ENCODE measurements at regions not wholly inside any gene's neighbourhood (a gene's known extent, or its start where the extent isn't known, plus 50 kb on each side); places are given as distances from the start of the nearest gene placed in this dataset.

- H3K4me1 ChIP-seq (replicated peaks in 1 of 4; ENCODE audit: control insufficient read depth in 3 of 4, insufficient read depth in 4 of 4, low read length in 3 of 4), result no peaks in the 10 kb centered on the region
- no peak overlapping the region for H4K5ac ChIP-seq (ENCODE audit: insufficient read length, low read depth, low read length)
- H2BK20ac ChIP-seq (ENCODE audit: low read length), result no peak overlapping the region
- H3K56ac ChIP-seq (replicated peaks; ENCODE audit: insufficient read length, low read depth, low read length), result no peak overlapping the region
- no peak overlapping the region for H4K91ac ChIP-seq (replicated peaks; ENCODE audit: insufficient read length, low read length)
- H3K4me2 ChIP-seq (ENCODE audit: insufficient read depth in 1 of 2, low read depth in 2 of 2, low read length in 2 of 2), result no peak overlapping the region
- no peak overlapping the region for H2BK15ac ChIP-seq (ENCODE audit: low read length)
- no peak overlapping the region for H2BK120ac ChIP-seq (replicated peaks; ENCODE audit: low read depth, low read length)
- no peaks in the 10 kb centered on the region for H3K9me3 ChIP-seq (ENCODE audit: insufficient read depth in 2 of 2, low read depth in 1 of 2, low read length in 1 of 2)
- ChIA-PET POLR2A (ENCODE audit: partially characterized antibody) (no interaction called here), CTCF (ENCODE audit: partially characterized antibody) (no interaction called here)
- no peak overlapping the region for H2BK12ac ChIP-seq (ENCODE audit: low read depth, low read length)
- no peaks in the 10 kb centered on the region for H3K79me2 ChIP-seq (ENCODE audit: control insufficient read depth in 1 of 2, insufficient read depth in 2 of 2, low read length in 2 of 2)
- H3K27ac ChIP-seq (ENCODE audit: low read depth, low read length), result no peak overlapping the region
- H3K27me3 ChIP-seq (replicated peaks in 1 of 4; ENCODE audit: control insufficient read depth in 3 of 4, extremely low read depth in 1 of 4, insufficient read depth in 3 of 4, low read length in 3 of 4), result no peaks in the 10 kb centered on the region
- no peak overlapping the region for H3K14ac ChIP-seq (ENCODE audit: insufficient read length)
- H3K4ac ChIP-seq (replicated peaks; ENCODE audit: insufficient read length, low read depth, low read length), result no peak overlapping the region
- TF ChIP-seq KDM1A (IDR thresholded peaks at IDR 0.05; ENCODE audit: borderline replicate concordance, low read length) (no peak), YY1 (IDR thresholded peaks at IDR 0.05; ENCODE audit: low read depth, low read length) (no peak), CHD2 (IDR thresholded peaks at IDR 0.05; ENCODE audit: low read length) (no peak), HDAC6 (IDR thresholded peaks at IDR 0.05; ENCODE audit: low read depth, low read length) (no peak), EP300 (IDR thresholded peaks at IDR 0.05; ENCODE audit: borderline replicate concordance in 1 of 2, low read depth in 2 of 2, low read length in 2 of 2) (no peak)
- H3K9ac ChIP-seq (replicated peaks in 1 of 4; ENCODE audit: extremely low read depth in 1 of 4, low read depth in 3 of 4, low read length in 3 of 4), result no peak overlapping the region
- FAIRE-seq (no peak), DNase-seq (ENCODE audit: low read depth in 1 of 2, low spot score in 2 of 2) (no peak)
- H3K23ac ChIP-seq (ENCODE audit: insufficient read length), result no peak overlapping the region
- no peaks in the 10 kb centered on the region for H3K23me2 ChIP-seq (ENCODE audit: low read depth, low read length)
- no peak overlapping the region for H2BK5ac ChIP-seq (ENCODE audit: low read depth, low read length)
- H2AFZ ChIP-seq (ENCODE audit: low read length), result no peak overlapping the region
- no peak overlapping the region for H3K4me3 ChIP-seq (ENCODE audit: extremely low read depth in 1 of 4, insufficient read depth in 2 of 4, low read depth in 3 of 4, low read length in 4 of 4)
- H2AK5ac ChIP-seq (ENCODE audit: low read depth, low read length), result no peak overlapping the region
- no peak overlapping the region for H3K18ac ChIP-seq (ENCODE audit: extremely low read depth, low read length)
- H4K8ac ChIP-seq (ENCODE audit: extremely low read depth, insufficient read depth, low read length), result no peak overlapping the region
- 91% methylated on average over 2 of the region's 2 CpGs; no CpG with 5 or more reads in 1 of the 2 experiments for WGBS, 2 experiments (ENCODE audit: extremely low coverage in 1 of 2, insufficient coverage in 1 of 2, insufficient read length in 1 of 2, insufficient replicate concordance in 2 of 2, low coverage in 1 of 2, low lambda C conversion rate in 2 of 2, missing lambda C conversion rate in 1 of 2)
- H3K79me1 ChIP-seq (ENCODE audit: low read depth, low read length), result no peaks in the 10 kb centered on the region
- no peaks in the 10 kb centered on the region for H3K36me3 ChIP-seq (ENCODE audit: control insufficient read depth in 2 of 4, insufficient read depth in 4 of 4, low read length in 3 of 4)
- H4K20me1 ChIP-seq (replicated peaks in 1 of 2; ENCODE audit: control insufficient read depth in 1 of 2, insufficient read depth in 2 of 2, low read length in 2 of 2), result no peaks in the 10 kb centered on the region
Observed at GRCh38 chr4:160265836-160266235, 1163.0 kb downstream of the RAPGEF2 start.

All from H1 (cell line).